Suppressor macrophage (primary cell): ENCODE measurements at regions not wholly inside any gene's neighbourhood (a gene's known extent, or its start where the extent isn't known, plus 50 kb on each side); places are given as distances from the start of the nearest gene placed in this dataset.
A peak's percentile ranks its signal among the peaks of the same experiment; 100 is the strongest.

Experiments used
- DNase-seq, 4 experiments: peaks; one replicate each; pipeline ENCODE4 v3.0.0-alpha.2; 2020 to 2022

GRCh38 chr20:50379049-50379990 is 130.9 kb upstream of the PTPN1 start:
- DNase-seq, result peak; percentile 84 to 89 (median 87)

- DNase-seq, result no peak
Measured at GRCh38 chr20:50379991-50380696, 130.0 kb upstream of the PTPN1 start.

GRCh38 chr20:50380697-50381040 is 129.5 kb upstream of the PTPN1 start:
- DNase-seq, result no peak

- DNase-seq, result no peak
Measured at GRCh38 chr20:50381075-50381732, 129.0 kb upstream of the PTPN1 start.

GRCh38 chr20:50381771-50382593 is 128.2 kb upstream of the PTPN1 start:
- DNase-seq, result peak; percentile 46 to 72 (median 64)

- DNase-seq, result peak in 2 of 4 experiments; percentile 36 to 42
Measured at GRCh38 chr20:50385733-50386640, 124.2 kb upstream of the PTPN1 start.

- DNase-seq, result no peak
Measured at GRCh38 chr20:50386641-50386960, 123.6 kb upstream of the PTPN1 start.

- no peak for DNase-seq
Measured at GRCh38 chr20:50387218-50387995, 122.8 kb upstream of the PTPN1 start.

- DNase-seq, result no peak
Measured at GRCh38 chr20:50387996-50388332, 122.2 kb upstream of the PTPN1 start.

- no peak for DNase-seq
Measured at GRCh38 chr20:50388733-50389437, 121.3 kb upstream of the PTPN1 start.

GRCh38 chr20:50389438-50389807 is 120.8 kb upstream of the PTPN1 start:
- DNase-seq, result no peak

GRCh38 chr20:50389808-50390684 is 120.1 kb upstream of the PTPN1 start:
- DNase-seq, result no peak

- DNase-seq, result no peak
Measured at GRCh38 chr20:50390685-50391443, 119.3 kb upstream of the PTPN1 start.

- DNase-seq, result no peak
Measured at GRCh38 chr20:50391444-50392137, 118.6 kb upstream of the PTPN1 start.

GRCh38 chr20:50392138-50392866 is 117.9 kb upstream of the PTPN1 start:
- DNase-seq, result peak in 3 of 4 experiments; percentile 57 to 72 (median 68)

GRCh38 chr20:50393242-50393641 is 116.9 kb upstream of the PTPN1 start:
- DNase-seq, result no peak

- DNase-seq, result no peak
Measured at GRCh38 chr20:50393990-50394561, 116.1 kb upstream of the PTPN1 start.
